ENCODE measurements at regions not wholly inside any gene's neighbourhood (a gene's known extent, or its start where the extent isn't known, plus 50 kb on each side); places are given as distances from the start of the nearest gene placed in this dataset.
"Not testable (repeated sequence)": the region's sequence is repeated elsewhere in the genome, so short reads cannot be mapped to it uniquely, and the experiment has no call there.

- no peak for DNase-seq (ENCODE audit: low read depth)
Observed at GRCh38 chr1:83083589-83084224, 915.2 kb downstream of the TTLL7 start.

- DNase-seq (ENCODE audit: low read depth): no peak
Observed at GRCh38 chr1:83077411-83077810, 921.5 kb downstream of the TTLL7 start.

- DNase-seq (ENCODE audit: low read depth): no peak
Observed at GRCh38 chr1:83075107-83075506, 923.8 kb downstream of the TTLL7 start.

- no peak for DNase-seq (ENCODE audit: low read depth)
Observed at GRCh38 chr1:83067954-83068353, 931.0 kb downstream of the TTLL7 start.

GRCh38 chr1:83065952-83066727 lies 932.8 kb downstream of the TTLL7 start:
- no peak for DNase-seq (ENCODE audit: low read depth)

GRCh38 chr1:83064589-83065242 lies 934.2 kb downstream of the TTLL7 start:
- DNase-seq (ENCODE audit: low read depth): no peak

- DNase-seq (ENCODE audit: low read depth): no peak
Observed at GRCh38 chr1:83060651-83061390, 938.1 kb downstream of the TTLL7 start.

- DNase-seq (ENCODE audit: low read depth): no peak
Observed at GRCh38 chr1:83060221-83060620, 938.7 kb downstream of the TTLL7 start.

- DNase-seq (ENCODE audit: low read depth): no peak
Observed at GRCh38 chr1:83058327-83058726, 940.6 kb downstream of the TTLL7 start.

- no peak for DNase-seq (ENCODE audit: low read depth)
Observed at GRCh38 chr1:83055391-83056170, 943.4 kb downstream of the TTLL7 start.

- no peak for DNase-seq (ENCODE audit: low read depth)
Observed at GRCh38 chr1:83053446-83053845, 945.5 kb downstream of the TTLL7 start.

- no peak for DNase-seq (ENCODE audit: low read depth)
Observed at GRCh38 chr1:83052865-83053264, 946.1 kb downstream of the TTLL7 start.

GRCh38 chr1:83051053-83051452 lies 947.9 kb downstream of the TTLL7 start:
- not testable (repeated sequence) for DNase-seq (ENCODE audit: low read depth)

- DNase-seq (ENCODE audit: low read depth): no peak
Observed at GRCh38 chr1:83043244-83043643, 955.7 kb downstream of the TTLL7 start.

GRCh38 chr1:83039091-83039490 lies 959.8 kb downstream of the TTLL7 start:
- DNase-seq (ENCODE audit: low read depth): not testable (repeated sequence)

GRCh38 chr1:83034851-83035250 lies 964.1 kb downstream of the TTLL7 start:
- no peak for DNase-seq (ENCODE audit: low read depth)

GRCh38 chr1:83033682-83034081 lies 965.2 kb downstream of the TTLL7 start:
- no peak for DNase-seq (ENCODE audit: low read depth)

- no peak for DNase-seq (ENCODE audit: low read depth)
Observed at GRCh38 chr1:83029916-83030315, 969.0 kb downstream of the TTLL7 start.

GRCh38 chr1:83029050-83029449 lies 969.9 kb downstream of the TTLL7 start:
- no peak for DNase-seq (ENCODE audit: low read depth)

GRCh38 chr1:83028467-83028866 lies 970.5 kb downstream of the TTLL7 start:
- DNase-seq (ENCODE audit: low read depth): no peak

GRCh38 chr1:83027511-83027910 lies 971.4 kb downstream of the TTLL7 start:
- no peak for DNase-seq (ENCODE audit: low read depth)

- no peak for DNase-seq (ENCODE audit: low read depth)
Observed at GRCh38 chr1:83026745-83027144, 972.2 kb downstream of the TTLL7 start.
